GM19395 (cell line): ENCODE measurements at regions not wholly inside any gene's neighbourhood (a gene's known extent, or its start where the extent isn't known, plus 50 kb on each side); places are given as distances from the start of the nearest gene placed in this dataset.

Experiments
- ATAC-seq: cut with Tn5 transposase; IDR thresholded peaks from one replicate; pipeline ENCODE4 v1.9.1; 2021; ENCODE audit warnings: mild to moderate bottlenecking, moderate library complexity; ENCODE audit not compliant: unreplicated experiment

GRCh38 chr22:49452362-49452946, 375.2 kb downstream of the BRD1 start:
- no peak for ATAC-seq

- ATAC-seq, result no peak
Measured at GRCh38 chr22:49451070-49451840, 376.4 kb downstream of the BRD1 start.

- ATAC-seq, result no peak
Measured at GRCh38 chr22:49450498-49450897, 377.2 kb downstream of the BRD1 start.

- ATAC-seq, result no peak
Measured at GRCh38 chr22:49449811-49450446, 377.7 kb downstream of the BRD1 start.

GRCh38 chr22:49449377-49449776, 378.3 kb downstream of the BRD1 start:
- ATAC-seq, result no peak

- ATAC-seq, result no peak
Measured at GRCh38 chr22:49448526-49448925, 379.1 kb downstream of the BRD1 start.

GRCh38 chr22:49447837-49448236, 379.8 kb downstream of the BRD1 start:
- no peak for ATAC-seq

- ATAC-seq, result no peak
Measured at GRCh38 chr22:49446759-49447710, 380.6 kb downstream of the BRD1 start.

GRCh38 chr22:49446145-49446758, 381.4 kb downstream of the BRD1 start:
- no peak for ATAC-seq

- ATAC-seq, result no peak
Measured at GRCh38 chr22:49444781-49445180, 382.9 kb downstream of the BRD1 start.

GRCh38 chr22:49440931-49441330, 386.7 kb downstream of the BRD1 start:
- ATAC-seq, result no peak

- no peak for ATAC-seq
Measured at GRCh38 chr22:49439373-49439772, 388.3 kb downstream of the BRD1 start.

GRCh38 chr22:49437956-49438355, 389.7 kb downstream of the BRD1 start:
- no peak for ATAC-seq

GRCh38 chr22:49437356-49437755, 390.3 kb downstream of the BRD1 start:
- no peak for ATAC-seq

GRCh38 chr22:49436056-49436455, 391.6 kb downstream of the BRD1 start:
- no peak for ATAC-seq

- no peak for ATAC-seq
Measured at GRCh38 chr22:49435596-49435995, 392.1 kb downstream of the BRD1 start.

GRCh38 chr22:49433717-49434611, 393.7 kb downstream of the BRD1 start:
- ATAC-seq, result no peak

GRCh38 chr22:49432897-49433443, 394.7 kb downstream of the BRD1 start:
- ATAC-seq, result no peak

- ATAC-seq, result no peak
Measured at GRCh38 chr22:49432211-49432896, 395.3 kb downstream of the BRD1 start.
